ENCODE measurements at regions not wholly inside any gene's neighbourhood (a gene's known extent, or its start where the extent isn't known, plus 50 kb on each side); places are given as distances from the start of the nearest gene placed in this dataset.

DNA sequence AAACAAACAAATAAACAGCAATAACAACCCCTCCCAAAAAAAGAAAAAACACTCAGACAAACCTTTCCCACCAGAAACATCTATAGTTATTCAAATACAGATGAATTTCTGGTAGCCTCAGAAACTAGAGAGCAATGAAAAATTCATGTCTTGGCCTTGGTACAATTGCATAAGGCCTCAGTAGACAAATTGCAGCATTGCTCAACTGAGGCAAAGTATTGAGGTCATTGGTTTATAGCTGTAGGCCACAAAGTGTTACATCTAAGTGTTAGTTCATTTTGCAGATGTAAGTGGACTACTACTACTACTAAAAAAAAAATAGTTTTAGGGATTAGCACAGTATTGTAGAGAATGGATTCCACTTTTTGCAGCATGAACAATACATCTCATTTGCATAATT is 2268.3 kb downstream of the ARAP2 start:
- TF ChIP-seq EZH2 (IDR thresholded peaks at IDR 0.05; ENCODE audit: low read length, missing control alignments) = no peak
- TF ChIP-seq, protein P1, sequence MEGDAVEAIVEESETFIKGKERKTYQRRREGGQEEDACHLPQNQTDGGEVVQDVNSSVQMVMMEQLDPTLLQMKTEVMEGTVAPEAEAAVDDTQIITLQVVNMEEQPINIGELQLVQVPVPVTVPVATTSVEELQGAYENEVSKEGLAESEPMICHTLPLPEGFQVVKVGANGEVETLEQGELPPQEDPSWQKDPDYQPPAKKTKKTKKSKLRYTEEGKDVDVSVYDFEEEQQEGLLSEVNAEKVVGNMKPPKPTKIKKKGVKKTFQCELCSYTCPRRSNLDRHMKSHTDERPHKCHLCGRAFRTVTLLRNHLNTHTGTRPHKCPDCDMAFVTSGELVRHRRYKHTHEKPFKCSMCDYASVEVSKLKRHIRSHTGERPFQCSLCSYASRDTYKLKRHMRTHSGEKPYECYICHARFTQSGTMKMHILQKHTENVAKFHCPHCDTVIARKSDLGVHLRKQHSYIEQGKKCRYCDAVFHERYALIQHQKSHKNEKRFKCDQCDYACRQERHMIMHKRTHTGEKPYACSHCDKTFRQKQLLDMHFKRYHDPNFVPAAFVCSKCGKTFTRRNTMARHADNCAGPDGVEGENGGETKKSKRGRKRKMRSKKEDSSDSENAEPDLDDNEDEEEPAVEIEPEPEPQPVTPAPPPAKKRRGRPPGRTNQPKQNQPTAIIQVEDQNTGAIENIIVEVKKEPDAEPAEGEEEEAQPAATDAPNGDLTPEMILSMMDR (conservative IDR thresholded peaks at IDR 0.05 in 1 of 2, IDR thresholded peaks at IDR 0.05 in 1 of 2; ENCODE audit: low read depth in 1 of 2, low read length in 2 of 2) = no peak

All from fibroblast of lung (primary cell).